Uterus (tissue), 3 donors: ENCODE measurements at regions not wholly inside any gene's neighbourhood (a gene's known extent, or its start where the extent isn't known, plus 50 kb on each side); places are given as distances from the start of the nearest gene placed in this dataset.

Experiments
- DNase-seq, 2 donors: peaks; one replicate each; pipeline ENCODE4 v3.0.0-alpha.2; 2019 to 2020
- H3K27ac ChIP-seq, 2 donors: fragments of 200-600 bp; sonication (generic); 1 replicate in 1 of 2; 2 replicates in 1 of 2; pipeline ENCODE4 v1.5.1; 2016 to 2018
- H3K27me3 ChIP-seq, 2 donors: fragments of 200-600 bp; sonication (generic); one replicate each; pipeline ENCODE4 v1.5.1; 2018 to 2019; ENCODE audit warnings: control low read depth in 1 of 2
- H3K36me3 ChIP-seq, 2 donors: fragments of 200-600 bp; sonication (generic); one replicate each; pipeline ENCODE4 v1.5.1; 2019; ENCODE audit warnings: control low read depth in 1 of 2
- H3K4me1 ChIP-seq, 2 donors: fragments of 200-600 bp; sonication (generic); one replicate each; pipeline ENCODE4 v1.5.1; 2018 to 2019; ENCODE audit warnings: control low read depth in 1 of 2
- H3K4me3 ChIP-seq, 2 donors: fragments of 200-600 bp; sonication (generic); 1 replicate in 1 of 2; 2 replicates in 1 of 2; pipeline ENCODE4 v1.5.1; 2018 to 2019; ENCODE audit warnings: mild to moderate bottlenecking in 1 of 2
- H3K9me3 ChIP-seq, 2 donors: fragments of 200-600 bp; sonication (generic); one replicate each; pipeline ENCODE4 v1.5.1; 2019; ENCODE audit warnings: control low read depth in 1 of 2
- CTCF ChIP-seq, 4 experiments: fragments of 200-600 bp in 2 of 4; fragments of 450-650 bp in 2 of 4; sonication (generic) in 2 of 4; IDR thresholded peaks; one replicate each; pipeline ENCODE4 v1.5.1; 2016 to 2019; ENCODE audit warnings: antibody characterized with exemption in 4 of 4, mild to moderate bottlenecking in 2 of 4, moderate library complexity in 1 of 4
- POLR2A ChIP-seq, 2 donors: fragments of 450-650 bp; IDR thresholded peaks; one replicate each; pipeline ENCODE4 v1.6.1; 2016; ENCODE audit warnings: antibody characterized with exemption in 2 of 2, mild to moderate bottlenecking in 1 of 2, moderate library complexity in 1 of 2
- intact Hi-C: fragments of 100-400 bp; cut with DNase I; formaldehyde crosslinking; loops from one replicate; pipeline ENCODE4 v1.15.1; 2023; ENCODE audit warnings: low total_unique reads
- donor health status: DM: yes; HTN: yes; CAD: no.

GRCh38 chr1:112316254-112316913 lies 79.6 kb upstream of the CTTNBP2NL start:
- Histone ChIP-seq H3K4me3 (no peak overlapping the region), H3K36me3 (no peaks in the 10 kb centered on the region), H3K9me3 (no peaks in the 10 kb centered on the region), H3K27me3 (no peaks in the 10 kb centered on the region), H3K27ac (no peak overlapping the region), H3K4me1 (no peaks in the 10 kb centered on the region)
- no peak for DNase-seq
- intact Hi-C loops = no loop called here
- TF ChIP-seq CTCF (IDR thresholded peaks at IDR 0.05) (no peak), POLR2A (IDR thresholded peaks at IDR 0.05) (no peak)

- no peak for DNase-seq
- Histone ChIP-seq H3K4me3 (no peak overlapping the region), H3K27ac (peak overlapping the region; percentile 49), H3K27me3 (no peaks in the 10 kb centered on the region), H3K36me3 (no peaks in the 10 kb centered on the region), H3K4me1 (no peaks in the 10 kb centered on the region), H3K9me3 (no peaks in the 10 kb centered on the region)
- TF ChIP-seq CTCF (IDR thresholded peaks at IDR 0.05) = no peak
- TF ChIP-seq POLR2A (IDR thresholded peaks at IDR 0.05) = no peak
- intact Hi-C loops = no loop called here
Observed at GRCh38 chr1:112317140-112317539, 78.9 kb upstream of the CTTNBP2NL start.

GRCh38 chr1:112317611-112318062 lies 78.4 kb upstream of the CTTNBP2NL start:
- intact Hi-C loops = no loop called here
- no peak for DNase-seq
- Histone ChIP-seq H3K27ac (peak overlapping the region; percentile 49), H3K27me3 (no peaks in the 10 kb centered on the region), H3K4me3 (no peak overlapping the region), H3K36me3 (no peaks in the 10 kb centered on the region), H3K4me1 (no peaks in the 10 kb centered on the region), H3K9me3 (no peaks in the 10 kb centered on the region)
- TF ChIP-seq CTCF (IDR thresholded peaks at IDR 0.05) (no peak), POLR2A (IDR thresholded peaks at IDR 0.05) (no peak)

- Histone ChIP-seq H3K4me1 (no peaks in the 10 kb centered on the region), H3K36me3 (no peaks in the 10 kb centered on the region), H3K4me3 (no peak overlapping the region), H3K27ac (peak overlapping the region in 1 of 2 donors; percentile 49), H3K9me3 (no peaks in the 10 kb centered on the region), H3K27me3 (no peaks in the 10 kb centered on the region)
- intact Hi-C loops = no loop called here
- no peak for TF ChIP-seq POLR2A (IDR thresholded peaks at IDR 0.05)
- no peak for TF ChIP-seq CTCF (IDR thresholded peaks at IDR 0.05)
- no peak for DNase-seq
Observed at GRCh38 chr1:112318263-112318662, 77.8 kb upstream of the CTTNBP2NL start.

GRCh38 chr1:112318698-112319370 lies 77.2 kb upstream of the CTTNBP2NL start:
- Histone ChIP-seq H3K4me1 (no peaks in the 10 kb centered on the region), H3K9me3 (no peaks in the 10 kb centered on the region), H3K27ac (peak overlapping the region in 1 of 2 donors; percentile 12), H3K27me3 (no peaks in the 10 kb centered on the region), H3K4me3 (no peak overlapping the region), H3K36me3 (no peaks in the 10 kb centered on the region)
- intact Hi-C loops = no loop called here
- no peak for DNase-seq
- TF ChIP-seq POLR2A (IDR thresholded peaks at IDR 0.05) (no peak), CTCF (IDR thresholded peaks at IDR 0.05) (no peak)
